Skin epidermis (tissue), 12 donors: ENCODE measurements at regions not wholly inside any gene's neighbourhood (a gene's known extent, or its start where the extent isn't known, plus 50 kb on each side); places are given as distances from the start of the nearest gene placed in this dataset.
"Not testable (repeated sequence)": the region's sequence is repeated elsewhere in the genome, so short reads cannot be mapped to it uniquely, and the experiment has no call there.

Experiments used
- H3K27ac ChIP-seq, 21 experiments: fragments of 200-600 bp; sonication (generic) in 11 of 21; one replicate each; pipeline ENCODE4 v1.5.0; 2020; ENCODE audit warnings: mild to moderate bottlenecking in 3 of 21, inconsistent platforms in 2 of 21, moderate library complexity in 2 of 21
- H3K4me3 ChIP-seq, 7 experiments: fragments of 200-600 bp; sonication (generic) in 2 of 7; one replicate each; pipeline ENCODE4 v1.5.0; 2020; ENCODE audit warnings: inconsistent platforms in 2 of 7, mild to moderate bottlenecking in 2 of 7, moderate library complexity in 1 of 7

GRCh38 chr5:84961193-84961592 is 576.5 kb upstream of the EDIL3 start:
- no peak overlapping the region for H3K4me3 ChIP-seq
- no peak overlapping the region for H3K27ac ChIP-seq

GRCh38 chr5:84961903-84962302 is 577.2 kb upstream of the EDIL3 start:
- Histone ChIP-seq H3K4me3 (no peak overlapping the region), H3K27ac (no peak overlapping the region)

- Histone ChIP-seq H3K4me3 (no peak overlapping the region), H3K27ac (no peak overlapping the region)
Observed at GRCh38 chr5:84983093-84983492, 598.4 kb upstream of the EDIL3 start.

GRCh38 chr5:84985148-84985547 is 600.5 kb upstream of the EDIL3 start:
- H3K27ac ChIP-seq: no peak overlapping the region
- no peak overlapping the region for H3K4me3 ChIP-seq

- H3K4me3 ChIP-seq: no peak overlapping the region
- no peak overlapping the region for H3K27ac ChIP-seq
Observed at GRCh38 chr5:84986688-84987087, 602.0 kb upstream of the EDIL3 start.

GRCh38 chr5:85000671-85001070 is 616.0 kb upstream of the EDIL3 start:
- H3K4me3 ChIP-seq: no peak overlapping the region
- no peak overlapping the region for H3K27ac ChIP-seq

- H3K4me3 ChIP-seq, H3K27ac ChIP-seq: not testable (repeated sequence)
Observed at GRCh38 chr5:85002026-85002425, 617.3 kb upstream of the EDIL3 start.

- Histone ChIP-seq H3K4me3 (no peak overlapping the region), H3K27ac (no peak overlapping the region)
Observed at GRCh38 chr5:85010014-85010562, 625.4 kb upstream of the EDIL3 start.

- no peak overlapping the region for H3K4me3 ChIP-seq
- H3K27ac ChIP-seq: no peak overlapping the region
Observed at GRCh38 chr5:85017261-85017660, 632.6 kb upstream of the EDIL3 start.

- no peak overlapping the region for H3K4me3 ChIP-seq
- peak overlapping the region in 2 of 21 experiments; percentile 44 to 45 for H3K27ac ChIP-seq
Observed at GRCh38 chr5:85030316-85031084, 645.8 kb upstream of the EDIL3 start.

GRCh38 chr5:85049020-85049419 is 664.3 kb upstream of the EDIL3 start:
- H3K27ac ChIP-seq: peak overlapping the region in 2 of 21 experiments; percentile 75 to 87
- H3K4me3 ChIP-seq: no peak overlapping the region

- H3K4me3 ChIP-seq: no peak overlapping the region
- peak overlapping the region in 2 of 21 experiments; percentile 61 to 70 for H3K27ac ChIP-seq
Observed at GRCh38 chr5:85052826-85053225, 668.1 kb upstream of the EDIL3 start.

GRCh38 chr5:85069659-85070640 is 685.3 kb upstream of the EDIL3 start:
- Histone ChIP-seq H3K4me3 (no peak overlapping the region), H3K27ac (no peak overlapping the region)

- H3K4me3 ChIP-seq: no peak overlapping the region
Observed at GRCh38 chr5:85077581-85077980, 692.9 kb upstream of the EDIL3 start.

GRCh38 chr5:85096421-85096820 is 711.7 kb upstream of the EDIL3 start:
- Histone ChIP-seq H3K27ac (no peak overlapping the region), H3K4me3 (no peak overlapping the region)

More at GRCh38 chr5:85077581-85077980, 692.9 kb upstream of the EDIL3 start:
- H3K27ac ChIP-seq: no peak overlapping the region

- H3K4me3 ChIP-seq: no peak overlapping the region
- no peak overlapping the region for H3K27ac ChIP-seq
Observed at GRCh38 chr5:85108471-85108870, 723.8 kb upstream of the EDIL3 start.

GRCh38 chr5:85109616-85110015 is 724.9 kb upstream of the EDIL3 start:
- no peak overlapping the region for H3K4me3 ChIP-seq
- no peak overlapping the region for H3K27ac ChIP-seq

GRCh38 chr5:85132269-85132668 is 747.6 kb upstream of the EDIL3 start:
- no peak overlapping the region for H3K4me3 ChIP-seq
- H3K27ac ChIP-seq: no peak overlapping the region

GRCh38 chr5:85140471-85140870 is 755.8 kb upstream of the EDIL3 start:
- no peak overlapping the region for H3K27ac ChIP-seq
- no peak overlapping the region for H3K4me3 ChIP-seq

GRCh38 chr5:85143138-85143537 is 758.5 kb upstream of the EDIL3 start:
- H3K27ac ChIP-seq: no peak overlapping the region
- no peak overlapping the region for H3K4me3 ChIP-seq
